22Rv1 (cell line): ENCODE measurements at regions not wholly inside any gene's neighbourhood (a gene's known extent, or its start where the extent isn't known, plus 50 kb on each side); places are given as distances from the start of the nearest gene placed in this dataset.
A peak's percentile ranks its signal among the peaks of the same experiment; 100 is the strongest.

Experiments used
- ZFX ChIP-seq: fragments of 450-650 bp; IDR thresholded peaks from 2 replicates; pipeline ENCODE4 v1.6.1; 2017; ENCODE audit warnings: antibody characterized with exemption, borderline replicate concordance
- TF ChIP-seq, protein P1 (sequence below): fragments of 450-650 bp; IDR thresholded peaks from 2 replicates; pipeline ENCODE4 v1.5.1; 2017; ENCODE audit warnings: mild to moderate bottlenecking

DNA sequence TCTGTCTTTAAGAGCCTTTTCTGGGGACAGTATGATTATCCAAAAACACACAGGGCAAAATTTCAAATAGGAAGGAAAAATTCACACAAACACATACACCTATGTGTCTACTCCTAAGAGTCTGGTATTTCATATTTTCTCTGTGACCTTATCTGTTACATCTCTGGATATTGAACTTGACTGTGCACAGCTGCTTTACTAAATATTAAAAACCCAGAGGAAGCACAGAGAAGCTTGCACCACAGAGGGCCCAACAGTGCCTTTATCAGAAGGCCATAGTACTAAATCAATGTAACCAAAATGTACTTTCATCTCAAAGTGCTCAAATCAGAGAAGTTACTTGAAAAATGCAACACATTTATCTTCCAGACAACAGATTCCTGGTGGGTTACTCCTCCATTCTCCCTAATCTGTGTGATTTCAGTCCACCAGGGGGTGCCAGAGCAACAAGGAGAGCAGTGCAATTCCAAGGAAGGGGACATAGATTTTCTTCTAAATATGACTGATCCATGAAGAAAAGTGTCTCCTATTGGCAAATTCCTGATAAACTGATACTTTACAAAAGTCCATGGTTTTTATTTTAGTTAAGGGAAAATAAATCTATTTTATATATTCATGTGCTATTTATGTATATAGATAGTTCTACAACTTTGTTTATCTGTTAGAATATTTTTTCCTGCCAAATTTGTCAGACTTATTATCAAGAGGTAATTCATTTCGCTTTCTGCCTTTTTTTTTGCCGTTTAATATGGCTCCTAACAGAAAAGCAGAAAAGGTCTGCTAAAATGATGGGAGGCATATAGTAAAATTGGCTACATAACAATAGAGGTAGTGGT lies 617.6 kb downstream of the LRFN5 start:
- TF ChIP-seq, protein P1, sequence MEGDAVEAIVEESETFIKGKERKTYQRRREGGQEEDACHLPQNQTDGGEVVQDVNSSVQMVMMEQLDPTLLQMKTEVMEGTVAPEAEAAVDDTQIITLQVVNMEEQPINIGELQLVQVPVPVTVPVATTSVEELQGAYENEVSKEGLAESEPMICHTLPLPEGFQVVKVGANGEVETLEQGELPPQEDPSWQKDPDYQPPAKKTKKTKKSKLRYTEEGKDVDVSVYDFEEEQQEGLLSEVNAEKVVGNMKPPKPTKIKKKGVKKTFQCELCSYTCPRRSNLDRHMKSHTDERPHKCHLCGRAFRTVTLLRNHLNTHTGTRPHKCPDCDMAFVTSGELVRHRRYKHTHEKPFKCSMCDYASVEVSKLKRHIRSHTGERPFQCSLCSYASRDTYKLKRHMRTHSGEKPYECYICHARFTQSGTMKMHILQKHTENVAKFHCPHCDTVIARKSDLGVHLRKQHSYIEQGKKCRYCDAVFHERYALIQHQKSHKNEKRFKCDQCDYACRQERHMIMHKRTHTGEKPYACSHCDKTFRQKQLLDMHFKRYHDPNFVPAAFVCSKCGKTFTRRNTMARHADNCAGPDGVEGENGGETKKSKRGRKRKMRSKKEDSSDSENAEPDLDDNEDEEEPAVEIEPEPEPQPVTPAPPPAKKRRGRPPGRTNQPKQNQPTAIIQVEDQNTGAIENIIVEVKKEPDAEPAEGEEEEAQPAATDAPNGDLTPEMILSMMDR = peak; percentile 92
- no peak for TF ChIP-seq ZFX
